SU-DHL-6 (cell line): ENCODE measurements at regions not wholly inside any gene's neighbourhood (a gene's known extent, or its start where the extent isn't known, plus 50 kb on each side); places are given as distances from the start of the nearest gene placed in this dataset.

Source experiments
- EZH2phosphoT487 ChIP-seq: fragments of 200-600 bp; sonication (generic), shearing (Covaris generic); conservative IDR thresholded peaks from 2 replicates; pipeline ENCODE4 v1.6.1; 2018; ENCODE audit warnings: mild to moderate bottlenecking, antibody characterized with exemption, low read length, moderate library complexity, mixed read lengths
- TF ChIP-seq, protein P1 (sequence below): fragments of 200-600 bp; sonication (generic); IDR thresholded peaks from one replicate; pipeline ENCODE4 v1.5.1; 2017; ENCODE audit warnings: antibody characterized with exemption, mild to moderate bottlenecking, low read length, moderate library complexity; ENCODE audit not compliant: insufficient read depth, poor library complexity, severe bottlenecking

DNA sequence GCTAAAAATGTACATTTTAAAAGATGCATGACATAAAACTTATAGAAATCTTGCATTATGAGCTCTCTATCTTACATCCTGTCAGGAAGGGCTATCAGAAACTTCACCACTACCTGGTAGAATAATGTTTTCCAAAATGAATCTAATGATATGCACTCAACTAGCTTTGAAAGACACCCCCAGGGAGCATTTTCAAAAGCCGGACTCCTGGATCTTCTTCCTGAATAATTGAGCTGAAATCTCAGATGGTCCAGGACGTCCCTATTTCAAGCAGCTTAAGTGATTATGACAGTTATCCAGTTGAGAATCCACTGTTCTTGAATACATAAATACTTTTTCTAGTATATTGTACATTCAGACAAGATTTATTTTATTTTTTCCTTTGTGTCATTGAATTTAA lies 200.6 kb upstream of the MGAT4C start:
- TF ChIP-seq EZH2phosphoT487 = no peak
- TF ChIP-seq, protein P1, sequence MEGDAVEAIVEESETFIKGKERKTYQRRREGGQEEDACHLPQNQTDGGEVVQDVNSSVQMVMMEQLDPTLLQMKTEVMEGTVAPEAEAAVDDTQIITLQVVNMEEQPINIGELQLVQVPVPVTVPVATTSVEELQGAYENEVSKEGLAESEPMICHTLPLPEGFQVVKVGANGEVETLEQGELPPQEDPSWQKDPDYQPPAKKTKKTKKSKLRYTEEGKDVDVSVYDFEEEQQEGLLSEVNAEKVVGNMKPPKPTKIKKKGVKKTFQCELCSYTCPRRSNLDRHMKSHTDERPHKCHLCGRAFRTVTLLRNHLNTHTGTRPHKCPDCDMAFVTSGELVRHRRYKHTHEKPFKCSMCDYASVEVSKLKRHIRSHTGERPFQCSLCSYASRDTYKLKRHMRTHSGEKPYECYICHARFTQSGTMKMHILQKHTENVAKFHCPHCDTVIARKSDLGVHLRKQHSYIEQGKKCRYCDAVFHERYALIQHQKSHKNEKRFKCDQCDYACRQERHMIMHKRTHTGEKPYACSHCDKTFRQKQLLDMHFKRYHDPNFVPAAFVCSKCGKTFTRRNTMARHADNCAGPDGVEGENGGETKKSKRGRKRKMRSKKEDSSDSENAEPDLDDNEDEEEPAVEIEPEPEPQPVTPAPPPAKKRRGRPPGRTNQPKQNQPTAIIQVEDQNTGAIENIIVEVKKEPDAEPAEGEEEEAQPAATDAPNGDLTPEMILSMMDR = no peak
